ENCODE measurements at regions not wholly inside any gene's neighbourhood (a gene's known extent, or its start where the extent isn't known, plus 50 kb on each side); places are given as distances from the start of the nearest gene placed in this dataset.

GRCh38 chr4:114497116-114497515 is 101.5 kb upstream of the UGT8 start:
- Histone ChIP-seq H3K27me3 (no peaks in the 10 kb centered on the region), H3K4me1 (ENCODE audit: insufficient read depth) (no peaks in the 10 kb centered on the region), H3K27ac (no peak overlapping the region), H3K4me3 (no peak overlapping the region), H3K79me2 (no peaks in the 10 kb centered on the region), H3K36me3 (replicated peaks; ENCODE audit: insufficient read depth, low read depth) (no peaks in the 10 kb centered on the region), H3K9me2 (replicated peaks; ENCODE audit: insufficient read depth) (no peaks in the 10 kb centered on the region), H3K9me3 (ENCODE audit: low read depth) (no peaks in the 10 kb centered on the region), H4K20me1 (ENCODE audit: insufficient read depth, poor library complexity, severe bottlenecking) (no peaks in the 10 kb centered on the region), H2AFZ (no peak overlapping the region), H3K4me2 (no peak overlapping the region)
- no peak for DNase-seq (ENCODE audit: low spot score)
- TF ChIP-seq EZH2phosphoT487 (IDR thresholded peaks at IDR 0.05; ENCODE audit: low read depth, severe bottlenecking, unreplicated experiment) (no peak), CTCF (IDR thresholded peaks at IDR 0.05; ENCODE audit: poor library complexity) (no peak), EZH2 (IDR thresholded peaks at IDR 0.05; ENCODE audit: borderline replicate concordance) (no peak)

GRCh38 chr4:114509340-114509739 is 89.3 kb upstream of the UGT8 start:
- Histone ChIP-seq H4K20me1 (ENCODE audit: insufficient read depth, poor library complexity, severe bottlenecking) (no peaks in the 10 kb centered on the region), H3K9me3 (ENCODE audit: low read depth) (no peaks in the 10 kb centered on the region), H3K4me1 (ENCODE audit: insufficient read depth) (no peaks in the 10 kb centered on the region), H3K27ac (no peak overlapping the region), H2AFZ (no peak overlapping the region), H3K27me3 (no peaks in the 10 kb centered on the region), H3K4me2 (no peak overlapping the region), H3K9me2 (replicated peaks; ENCODE audit: insufficient read depth) (no peaks in the 10 kb centered on the region), H3K4me3 (no peak overlapping the region), H3K36me3 (replicated peaks; ENCODE audit: insufficient read depth, low read depth) (no peaks in the 10 kb centered on the region), H3K79me2 (no peaks in the 10 kb centered on the region)
- no peak for TF ChIP-seq EZH2phosphoT487 (IDR thresholded peaks at IDR 0.05; ENCODE audit: low read depth, severe bottlenecking, unreplicated experiment)
- no peak for TF ChIP-seq CTCF (IDR thresholded peaks at IDR 0.05; ENCODE audit: poor library complexity)
- no peak for TF ChIP-seq EZH2 (IDR thresholded peaks at IDR 0.05; ENCODE audit: borderline replicate concordance)
- no peak for DNase-seq (ENCODE audit: low spot score)

- TF ChIP-seq EZH2 (IDR thresholded peaks at IDR 0.05; ENCODE audit: borderline replicate concordance): no peak
- no peak for TF ChIP-seq EZH2phosphoT487 (IDR thresholded peaks at IDR 0.05; ENCODE audit: low read depth, severe bottlenecking, unreplicated experiment)
- no peak for TF ChIP-seq CTCF (IDR thresholded peaks at IDR 0.05; ENCODE audit: poor library complexity)
- 90% methylated on average over 3 of the region's 3 CpGs for WGBS (ENCODE audit: low lambda C conversion rate, missing lambda C conversion rate)
- DNase-seq (ENCODE audit: low spot score): no peak
- no peaks in the 10 kb centered on the region for H3K4me1 ChIP-seq (ENCODE audit: insufficient read depth)
- H3K27me3 ChIP-seq: no peaks in the 10 kb centered on the region
- H3K27ac ChIP-seq: no peak overlapping the region
- H3K9me3 ChIP-seq (ENCODE audit: low read depth): no peaks in the 10 kb centered on the region
- no peaks in the 10 kb centered on the region for H4K20me1 ChIP-seq (ENCODE audit: insufficient read depth, poor library complexity, severe bottlenecking)
- no peak overlapping the region for H2AFZ ChIP-seq
- no peak overlapping the region for H3K4me2 ChIP-seq
- H3K79me2 ChIP-seq: no peaks in the 10 kb centered on the region
- no peaks in the 10 kb centered on the region for H3K36me3 ChIP-seq (replicated peaks; ENCODE audit: insufficient read depth, low read depth)
- H3K4me3 ChIP-seq: no peak overlapping the region
- H3K9me2 ChIP-seq (replicated peaks; ENCODE audit: insufficient read depth): no peaks in the 10 kb centered on the region
Observed at GRCh38 chr4:114512595-114513295, 85.9 kb upstream of the UGT8 start.

GRCh38 chr4:114519368-114519767 is 79.2 kb upstream of the UGT8 start:
- no peaks in the 10 kb centered on the region for H3K36me3 ChIP-seq (replicated peaks; ENCODE audit: insufficient read depth, low read depth)
- H3K79me2 ChIP-seq: no peaks in the 10 kb centered on the region
- TF ChIP-seq CTCF (IDR thresholded peaks at IDR 0.05; ENCODE audit: poor library complexity) (no peak), EZH2phosphoT487 (IDR thresholded peaks at IDR 0.05; ENCODE audit: low read depth, severe bottlenecking, unreplicated experiment) (no peak), EZH2 (IDR thresholded peaks at IDR 0.05; ENCODE audit: borderline replicate concordance) (no peak)
- no peaks in the 10 kb centered on the region for H3K27me3 ChIP-seq
- 80% methylated on average over 2 of the region's 2 CpGs for WGBS (ENCODE audit: low lambda C conversion rate, missing lambda C conversion rate)
- no peak overlapping the region for H3K4me2 ChIP-seq
- H2AFZ ChIP-seq: no peak overlapping the region
- no peak overlapping the region for H3K27ac ChIP-seq
- DNase-seq (ENCODE audit: low spot score): no peak
- no peaks in the 10 kb centered on the region for H4K20me1 ChIP-seq (ENCODE audit: insufficient read depth, poor library complexity, severe bottlenecking)
- no peak overlapping the region for H3K4me3 ChIP-seq
- no peaks in the 10 kb centered on the region for H3K9me3 ChIP-seq (ENCODE audit: low read depth)
- no peaks in the 10 kb centered on the region for H3K9me2 ChIP-seq (replicated peaks; ENCODE audit: insufficient read depth)
- H3K4me1 ChIP-seq (ENCODE audit: insufficient read depth): no peaks in the 10 kb centered on the region

All from hepatocyte (in vitro differentiated cells).